ENCODE measurements at regions not wholly inside any gene's neighbourhood (a gene's known extent, or its start where the extent isn't known, plus 50 kb on each side); places are given as distances from the start of the nearest gene placed in this dataset.

- no peak for ATAC-seq
- Histone ChIP-seq H3K4me2 (ENCODE audit: low read depth, low read length) (no peak overlapping the region), H3K9ac (ENCODE audit: insufficient read depth, low read depth, low read length) (no peak overlapping the region), H3K9me3 (ENCODE audit: low read length) (no peaks in the 10 kb centered on the region), H3K27ac (ENCODE audit: extremely low read length, insufficient read depth, low read length) (no peak overlapping the region), H3K79me2 (ENCODE audit: insufficient read depth, low read length) (no peaks in the 10 kb centered on the region), H4K20me1 (ENCODE audit: insufficient read depth, low read length) (no peaks in the 10 kb centered on the region), H3K27me3 (ENCODE audit: control insufficient read depth in 1 of 2, insufficient read depth in 2 of 2, low read length in 2 of 2) (no peaks in the 10 kb centered on the region), H2AFZ (ENCODE audit: low read length) (no peak overlapping the region), H3K36me3 (replicated peaks in 1 of 2; ENCODE audit: control insufficient read depth in 1 of 2, insufficient read depth in 2 of 2, low read length in 2 of 2) (no peaks in the 10 kb centered on the region), H3K4me1 (ENCODE audit: insufficient read depth, low read length) (no peaks in the 10 kb centered on the region), H3K4me3 (replicated peaks in 1 of 3; ENCODE audit: insufficient read depth in 1 of 3, low read depth in 2 of 3, low read length in 3 of 3) (no peak overlapping the region)
- TF ChIP-seq ZNF724P (CRISPR knock-in tag; IDR thresholded peaks at IDR 0.05; ENCODE audit: borderline replicate concordance), result no peak
- no peak for TF ChIP-seq ZBTB40 (IDR thresholded peaks at IDR 0.05)
- TF ChIP-seq ZBTB40 (CRISPR knock-in tag; IDR thresholded peaks at IDR 0.05), result 0 out of 2 replicates have a peak, but pooled peaks have one; percentile 15
- no TSS peak for BruUV-seq (replicated peaks)
- FAIRE-seq, result no peak
- DNase-seq (ENCODE audit: low spot score), result no peak
- 3% methylated on average over 4 of the region's 4 CpGs for WGBS (ENCODE audit: low lambda C conversion rate)
- intact Hi-C loops (cut with micrococcal nuclease; ENCODE audit: unreplicated experiment), result no loop called here
- ChIA-PET POLR2A (no interaction called here), CTCF (ENCODE audit: low intra/inter-chr PET ratio, low total read pairs) (no interaction called here)
- in situ Hi-C loops (cut with HindIII; ENCODE audit: extremely low pct_ligation_motif_present, low pct_unique_long_range_greater_than_20kb), result no loop called here
These were observed 72.1 kb upstream of the SLC28A3 start for GRCh38 chr9:84412654-84413053.

Measured in HepG2 (cell line).